Naive thymus-derived CD4-positive, alpha-beta T cell (primary cell): ENCODE measurements at regions not wholly inside any gene's neighbourhood (a gene's known extent, or its start where the extent isn't known, plus 50 kb on each side); places are given as distances from the start of the nearest gene placed in this dataset.

Experiments
- ATAC-seq: fragments of 150-1000 bp; cut with Tn5 transposase; 2 replicates; pipeline ENCODE4 v1.10.0; 2021; ENCODE audit warnings: mild to moderate bottlenecking, moderate library complexity
- CTCF ChIA-PET: fragments of 350-600 bp; sonication (Branson Sonifier 250); formaldehyde crosslinking; loops from one replicate; lab custom pipeline; 2021; ENCODE audit warnings: antibody characterized with exemption; lab: Charles Lee
- POLR2A ChIA-PET: fragments of 350-600 bp; sonication (Branson Sonifier 250); formaldehyde crosslinking; loops from one replicate; lab custom pipeline; 2021; ENCODE audit warnings: antibody characterized with exemption, inconsistent platforms; lab: Charles Lee
- DNase-seq, 9 donors: peaks; one replicate each; pipeline versions ENCODE4 v3.0.0 to v3.0.0-alpha.2; 2020 to 2022; ENCODE audit warnings: mixed read lengths in 1 of 9
- H3K27ac ChIP-seq: one replicate; pipeline ENCODE4 v1.7.0; 2013; ENCODE audit warnings: mild to moderate bottlenecking, low read depth, low read length, moderate library complexity
- H3K27me3 ChIP-seq, 2 donors: one replicate each; pipeline ENCODE4 v1.7.0; 2013; ENCODE audit warnings: low read length in 2 of 2, mild to moderate bottlenecking in 2 of 2, moderate library complexity in 2 of 2; ENCODE audit not compliant: control insufficient read depth in 2 of 2, insufficient read depth in 2 of 2
- H3K36me3 ChIP-seq, 3 experiments: 1 replicate in 2 of 3; 2 replicates in 1 of 3; pipeline ENCODE4 v1.7.0; 2013; ENCODE audit warnings: low read length in 3 of 3, mild to moderate bottlenecking in 3 of 3, moderate library complexity in 1 of 3; ENCODE audit not compliant: insufficient read depth in 3 of 3, control insufficient read depth in 2 of 3
- H3K4me1 ChIP-seq, 2 donors: one replicate each; pipeline ENCODE4 v1.7.0; 2013; ENCODE audit warnings: low read length in 2 of 2, mild to moderate bottlenecking in 2 of 2, moderate library complexity in 1 of 2; ENCODE audit not compliant: control insufficient read depth in 2 of 2, insufficient read depth in 2 of 2
- H3K4me3 ChIP-seq: 2 replicates; pipeline ENCODE4 v1.7.0; 2013; ENCODE audit warnings: mild to moderate bottlenecking, low read length
- H3K9me3 ChIP-seq, 3 experiments: 1 replicate in 2 of 3; 2 replicates in 1 of 3; pipeline ENCODE4 v1.7.0; 2013; ENCODE audit warnings: low read length in 3 of 3; ENCODE audit not compliant: control insufficient read depth in 2 of 3
- H3K27ac Mint-ChIP-seq, 9 donors: one replicate each; pipeline ENCODE4 v1.8.0; 2020 to 2022; ENCODE audit warnings: mixed read lengths in 9 of 9, mild to moderate bottlenecking in 8 of 9, moderate library complexity in 5 of 9, inconsistent platforms in 2 of 9
- H3K27me3 Mint-ChIP-seq, 5 donors: one replicate each; pipeline ENCODE4 v1.8.0; 2021 to 2022; ENCODE audit warnings: mixed read lengths in 5 of 5, mild to moderate bottlenecking in 1 of 5
- H3K36me3 Mint-ChIP-seq, 5 donors: one replicate each; pipeline ENCODE4 v1.8.0; 2020 to 2022; ENCODE audit warnings: mixed read lengths in 5 of 5, mild to moderate bottlenecking in 3 of 5, inconsistent platforms in 1 of 5
- H3K4me1 Mint-ChIP-seq, 7 donors: one replicate each; pipeline ENCODE4 v1.8.0; 2020 to 2022; ENCODE audit warnings: mixed read lengths in 7 of 7, mild to moderate bottlenecking in 3 of 7, inconsistent platforms in 1 of 7
- H3K4me3 Mint-ChIP-seq, 10 donors: one replicate each; pipeline ENCODE4 v1.8.0; 2020 to 2022; ENCODE audit warnings: mild to moderate bottlenecking in 10 of 10, mixed read lengths in 10 of 10, moderate library complexity in 6 of 10, inconsistent platforms in 2 of 10
- H3K9me3 Mint-ChIP-seq, 11 donors: one replicate each; pipeline ENCODE4 v1.8.0; 2020 to 2022; ENCODE audit warnings: mixed read lengths in 11 of 11, mild to moderate bottlenecking in 4 of 11, inconsistent platforms in 1 of 11, moderate library complexity in 1 of 11
- intact Hi-C, 2 donors: fragments of 100-400 bp; cut with micrococcal nuclease; formaldehyde crosslinking; loops; one replicate each; pipeline ENCODE4 v1.15.1; 2023

GRCh38 chr7:130918129-130919052 lies 184.4 kb upstream of the KLF14 start:
- POLR2A ChIA-PET: interaction anchor here (1.0 kb wide), 1 partner anchor 21 kb away, joined by 3 read pairs; no protein-coding TSS in a partner anchor
- H3K4me3 Mint-ChIP-seq: peak overlapping the region in 6 of 10 donors; percentile 3 to 50 (median 10)

GRCh38 chr7:130919316-130920103 lies 185.5 kb upstream of the KLF14 start:
- no peaks in the 10 kb centered on the region for H3K9me3 ChIP-seq
- H3K27ac Mint-ChIP-seq: peak overlapping the region; percentile 24 to 86 (median 64)
- H3K36me3 ChIP-seq: peaks cover 0 to 19% (median 0%) of the 10 kb centered on the region in 3 experiments
- intact Hi-C loops: no loop called here
- H3K9me3 Mint-ChIP-seq: no peaks in the 10 kb centered on the region
- CTCF ChIA-PET: no interaction called here
- H3K36me3 Mint-ChIP-seq: peaks cover 0 to 16% (median 7%) of the 10 kb centered on the region in 5 donors
- H3K4me3 ChIP-seq: no peak overlapping the region
- peaks cover 23 to 51% of the 10 kb centered on the region in 2 donors for H3K4me1 ChIP-seq
- peak overlapping the region in 2 of 10 donors; percentile 8 to 14 for H3K4me3 Mint-ChIP-seq
- DNase-seq (no peak), ATAC-seq (no peak)
- peaks cover 53 to 96% (median 79%) of the 10 kb centered on the region in 7 donors for H3K4me1 Mint-ChIP-seq
- no peaks in the 10 kb centered on the region for H3K27me3 Mint-ChIP-seq
- H3K27ac ChIP-seq: no peak overlapping the region
- POLR2A ChIA-PET: interaction anchor here (0.8 kb wide), 1 partner anchor 11 kb away, joined by 3 read pairs; no protein-coding TSS in a partner anchor
- H3K27me3 ChIP-seq: no peaks in the 10 kb centered on the region

More at GRCh38 chr7:130918129-130919052, 184.4 kb upstream of the KLF14 start:
- H3K27ac Mint-ChIP-seq: peak overlapping the region; percentile 24 to 88 (median 79)
- no peaks in the 10 kb centered on the region for H3K27me3 Mint-ChIP-seq
- Histone ChIP-seq H3K27ac (no peak overlapping the region), H3K4me3 (no peak overlapping the region), H3K4me1 (peaks cover 31 to 61% of the 10 kb centered on the region in 2 donors), H3K27me3 (no peaks in the 10 kb centered on the region), H3K9me3 (no peaks in the 10 kb centered on the region), H3K36me3 (peaks cover 0 to 15% (median 0%) of the 10 kb centered on the region in 3 experiments)
- H3K4me1 Mint-ChIP-seq: peaks cover 46 to 96% (median 82%) of the 10 kb centered on the region in 7 donors
- intact Hi-C loops: loop anchor here in 1 of 2 donors (1.0 kb wide), 1 partner anchor 8 kb away; no protein-coding TSS in a partner anchor
- CTCF ChIA-PET: interaction anchor here (0.7 to 1.3 kb wide), 5 partner anchors 12 to 122 kb away, joined by 3 to 4 read pairs (median 3); no protein-coding TSS in a partner anchor
- DNase-seq (no peak), ATAC-seq (no peak)
- no peaks in the 10 kb centered on the region for H3K9me3 Mint-ChIP-seq
- H3K36me3 Mint-ChIP-seq: peaks cover 0 to 16% (median 5%) of the 10 kb centered on the region in 5 donors

GRCh38 chr7:130920122-130920521 lies 186.1 kb upstream of the KLF14 start:
- POLR2A ChIA-PET: no interaction called here
- H3K4me3 ChIP-seq: no peak overlapping the region
- Mint-ChIP-seq H3K27ac (peak overlapping the region in 7 of 9 donors; percentile 8 to 83 (median 76)), H3K36me3 (peaks cover 0 to 17% (median 11%) of the 10 kb centered on the region in 5 donors), H3K4me1 (peaks cover 54 to 95% (median 78%) of the 10 kb centered on the region in 7 donors), H3K9me3 (no peaks in the 10 kb centered on the region), H3K4me3 (peak overlapping the region in 4 of 10 donors; percentile 5 to 32 (median 20)), H3K27me3 (no peaks in the 10 kb centered on the region)
- peaks cover 0 to 19% (median 0%) of the 10 kb centered on the region in 3 experiments for H3K36me3 ChIP-seq
- H3K9me3 ChIP-seq: no peaks in the 10 kb centered on the region
- peaks cover 23 to 45% of the 10 kb centered on the region in 2 donors for H3K4me1 ChIP-seq
- H3K27ac ChIP-seq: no peak overlapping the region
- CTCF ChIA-PET: no interaction called here
- DNase-seq: no peak
- no peak for ATAC-seq
- H3K27me3 ChIP-seq: no peaks in the 10 kb centered on the region
- intact Hi-C loops: no loop called here

- intact Hi-C loops: no loop called here
- ATAC-seq: no peak
- H3K27me3 Mint-ChIP-seq: no peaks in the 10 kb centered on the region
Observed at GRCh38 chr7:130921391-130922180, 187.6 kb upstream of the KLF14 start.

GRCh38 chr7:130922206-130923112 lies 188.5 kb upstream of the KLF14 start:
- ChIA-PET CTCF (interaction anchor here (0.5 kb wide), 1 partner anchor 120 kb away, joined by 3 read pairs; no protein-coding TSS in a partner anchor), POLR2A (interaction anchor here (0.7 to 3.1 kb wide), 2 partner anchors 8 to 1962 kb away, joined by 3 to 12 read pairs; no protein-coding TSS in a partner anchor)
- Histone ChIP-seq H3K4me3 (no peak overlapping the region), H3K27me3 (no peaks in the 10 kb centered on the region), H3K36me3 (peaks cover 0 to 21% (median 0%) of the 10 kb centered on the region in 3 experiments), H3K27ac (no peak overlapping the region), H3K4me1 (peaks cover 26 to 43% of the 10 kb centered on the region in 2 donors), H3K9me3 (no peaks in the 10 kb centered on the region)
- Mint-ChIP-seq H3K27me3 (no peaks in the 10 kb centered on the region), H3K27ac (peak overlapping the region in 8 of 9 donors; percentile 28 to 82 (median 62)), H3K4me1 (peaks cover 58 to 95% (median 80%) of the 10 kb centered on the region in 7 donors), H3K36me3 (peaks cover 0 to 30% (median 12%) of the 10 kb centered on the region in 5 donors), H3K4me3 (peak overlapping the region in 2 of 10 donors; percentile 15 to 29), H3K9me3 (peaks cover 0 to 1% (median 0%) of the 10 kb centered on the region in 11 donors)
- DNase-seq (no peak), ATAC-seq (no peak)
- intact Hi-C loops: no loop called here

More at GRCh38 chr7:130921391-130922180, 187.6 kb upstream of the KLF14 start:
- no peak overlapping the region for H3K4me3 ChIP-seq
- no peaks in the 10 kb centered on the region for H3K27me3 ChIP-seq
- Mint-ChIP-seq H3K4me3 (peak overlapping the region in 1 of 10 donors; percentile 6), H3K9me3 (no peaks in the 10 kb centered on the region), H3K4me1 (peaks cover 56 to 95% (median 78%) of the 10 kb centered on the region in 7 donors), H3K36me3 (peaks cover 0 to 24% (median 12%) of the 10 kb centered on the region in 5 donors), H3K27ac (peak overlapping the region in 4 of 9 donors; percentile 38 to 82 (median 52))
- DNase-seq: no peak
- peaks cover 0 to 19% (median 0%) of the 10 kb centered on the region in 3 experiments for H3K36me3 ChIP-seq
- CTCF ChIA-PET: no interaction called here
- no peak overlapping the region for H3K27ac ChIP-seq
- POLR2A ChIA-PET: interaction anchor here (0.7 to 3.1 kb wide), 2 partner anchors 7 to 1963 kb away, joined by 3 to 12 read pairs; no protein-coding TSS in a partner anchor
- no peaks in the 10 kb centered on the region for H3K9me3 ChIP-seq
- peaks cover 28 to 43% of the 10 kb centered on the region in 2 donors for H3K4me1 ChIP-seq
